Esophagus squamous epithelium (tissue), 5 donors: ENCODE measurements at regions not wholly inside any gene's neighbourhood (a gene's known extent, or its start where the extent isn't known, plus 50 kb on each side); places are given as distances from the start of the nearest gene placed in this dataset.

Experiments
- DNase-seq: peaks from one replicate; lab custom pipeline; 2025; lab: John Stamatoyannopoulos, UW
- H3K27ac ChIP-seq, 4 donors: fragments of 200-600 bp; sonication (generic); one replicate each; pipeline ENCODE4 v1.5.1; 2016 to 2019; ENCODE audit warnings: mild to moderate bottlenecking in 1 of 4
- H3K27me3 ChIP-seq, 4 donors: fragments of 200-600 bp; sonication (generic); 1 replicate in 3 of 4; 2 replicates in 1 of 4; pipeline versions ENCODE4 v1.5.1 to v1.6.0; 2017 to 2021; ENCODE audit warnings: antibody characterized with exemption in 1 of 4
- H3K36me3 ChIP-seq, 3 donors: fragments of 200-600 bp; sonication (generic); one replicate each; pipeline ENCODE4 v1.5.1; 2016 to 2019
- H3K4me1 ChIP-seq, 3 donors: fragments of 200-600 bp; sonication (generic); one replicate each; pipeline ENCODE4 v1.5.1; 2017 to 2019
- H3K4me3 ChIP-seq, 4 donors: fragments of 200-600 bp; sonication (generic); 1 replicate in 3 of 4; 2 replicates in 1 of 4; pipeline ENCODE4 v1.5.1; 2016 to 2019; ENCODE audit warnings: mild to moderate bottlenecking in 2 of 4, moderate library complexity in 1 of 4
- H3K9me3 ChIP-seq, 3 donors: fragments of 200-600 bp; sonication (generic); one replicate each; pipeline ENCODE4 v1.5.1; 2016 to 2019
- CTCF ChIP-seq, 6 experiments: fragments of 450-650 bp in 4 of 6; fragments of 200-600 bp in 2 of 6; sonication (generic) in 2 of 6; IDR thresholded peaks; one replicate each; pipeline ENCODE4 v1.5.1; 2016 to 2019; ENCODE audit warnings: antibody characterized with exemption in 6 of 6, mild to moderate bottlenecking in 4 of 6, moderate library complexity in 4 of 6
- POLR2A ChIP-seq, 4 donors: fragments of 450-650 bp; IDR thresholded peaks; one replicate each; pipeline ENCODE4 v1.6.1; 2017; ENCODE audit warnings: antibody characterized with exemption in 4 of 4, mild to moderate bottlenecking in 4 of 4, moderate library complexity in 3 of 4
- WGBS, 2 donors: methylation state at CpG; one replicate each; pipeline ENCODE4 v1.1.5; 2018; 5-methylcytosine and 5-hydroxymethylcytosine counted together
- intact Hi-C: fragments of 100-400 bp; cut with DNase I; formaldehyde crosslinking; loops from one replicate; pipeline ENCODE4 v1.15.0; 2022
- donor health status: DM: yes; HTN: yes; CAD: no.

GRCh38 chr12:27187697-27188096, 56.4 kb upstream of the STK38L start:
- Histone ChIP-seq H3K9me3 (no peaks in the 10 kb centered on the region), H3K36me3 (no peaks in the 10 kb centered on the region), H3K4me1 (peaks cover 7 to 28% (median 17%) of the 10 kb centered on the region in 3 donors), H3K27ac (peak overlapping the region in 1 of 4 donors; percentile 49), H3K27me3 (no peaks in the 10 kb centered on the region), H3K4me3 (no peak overlapping the region)
- TF ChIP-seq CTCF (IDR thresholded peaks at IDR 0.05) (no peak), POLR2A (IDR thresholded peaks at IDR 0.05) (no peak)
- intact Hi-C loops = no loop called here
- WGBS, 2 donors = 91% methylated on average over 7 of the region's 7 CpGs
- no peak for DNase-seq

- H3K27ac ChIP-seq = peak overlapping the region; percentile 8 to 83 (median 72)
- H3K27me3 ChIP-seq = no peaks in the 10 kb centered on the region
- H3K36me3 ChIP-seq = no peaks in the 10 kb centered on the region
- H3K9me3 ChIP-seq = no peaks in the 10 kb centered on the region
- TF ChIP-seq POLR2A (IDR thresholded peaks at IDR 0.05) (no peak), CTCF (IDR thresholded peaks at IDR 0.05) (no peak)
- H3K4me3 ChIP-seq = no peak overlapping the region
- H3K4me1 ChIP-seq = peaks cover 3 to 43% (median 15%) of the 10 kb centered on the region in 3 donors
- intact Hi-C loops = no loop called here
- DNase-seq = no peak
- WGBS, 2 donors = 43 to 54% methylated on average over 2 of the region's 2 CpGs
Observed at GRCh38 chr12:27190761-27191160, 53.3 kb upstream of the STK38L start.

DNA sequence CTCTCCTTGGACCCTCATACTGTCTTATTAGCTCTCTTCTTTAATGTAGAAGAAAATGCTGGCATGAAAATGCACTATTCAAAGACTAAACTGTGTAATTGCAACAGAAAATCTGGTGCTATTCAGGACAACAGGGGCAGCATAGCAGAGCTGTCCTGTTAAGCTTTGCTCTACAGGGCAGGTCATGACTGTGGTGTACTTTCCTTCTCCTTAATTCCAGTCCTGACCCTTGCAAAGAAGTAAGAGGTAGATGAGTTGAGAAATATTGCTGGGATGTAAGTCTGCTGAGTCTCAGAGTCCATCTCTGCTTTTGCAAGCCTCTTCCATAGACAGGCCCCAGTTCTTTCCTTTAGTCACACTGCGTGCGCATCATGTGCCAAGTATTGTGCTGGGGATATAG, 52.6 kb upstream of the STK38L start:
- no peaks in the 10 kb centered on the region for H3K27me3 ChIP-seq
- H3K36me3 ChIP-seq = no peaks in the 10 kb centered on the region
- DNase-seq = no peak
- 94 to 100% methylated on average over 2 of the region's 2 CpGs for WGBS, 2 donors
- H3K4me1 ChIP-seq = peaks cover 0 to 35% (median 7%) of the 10 kb centered on the region in 3 donors
- TF ChIP-seq CTCF (IDR thresholded peaks at IDR 0.05) (no peak), POLR2A (IDR thresholded peaks at IDR 0.05) (no peak)
- intact Hi-C loops = no loop called here
- H3K9me3 ChIP-seq = no peaks in the 10 kb centered on the region
- H3K4me3 ChIP-seq = no peak overlapping the region
- H3K27ac ChIP-seq = peak overlapping the region; percentile 8 to 83 (median 72)

GRCh38 chr12:27192118-27192802, 51.8 kb upstream of the STK38L start:
- Histone ChIP-seq H3K9me3 (no peaks in the 10 kb centered on the region), H3K4me3 (no peak overlapping the region), H3K4me1 (peaks cover 0 to 32% (median 7%) of the 10 kb centered on the region in 3 donors), H3K27ac (peak overlapping the region; percentile 7 to 83 (median 72)), H3K27me3 (no peaks in the 10 kb centered on the region), H3K36me3 (no peaks in the 10 kb centered on the region)
- intact Hi-C loops = no loop called here
- 89 to 90% methylated on average over 5 of the region's 5 CpGs for WGBS, 2 donors
- no peak for TF ChIP-seq POLR2A (IDR thresholded peaks at IDR 0.05)
- TF ChIP-seq CTCF (IDR thresholded peaks at IDR 0.05) = no peak
- DNase-seq = no peak

DNA sequence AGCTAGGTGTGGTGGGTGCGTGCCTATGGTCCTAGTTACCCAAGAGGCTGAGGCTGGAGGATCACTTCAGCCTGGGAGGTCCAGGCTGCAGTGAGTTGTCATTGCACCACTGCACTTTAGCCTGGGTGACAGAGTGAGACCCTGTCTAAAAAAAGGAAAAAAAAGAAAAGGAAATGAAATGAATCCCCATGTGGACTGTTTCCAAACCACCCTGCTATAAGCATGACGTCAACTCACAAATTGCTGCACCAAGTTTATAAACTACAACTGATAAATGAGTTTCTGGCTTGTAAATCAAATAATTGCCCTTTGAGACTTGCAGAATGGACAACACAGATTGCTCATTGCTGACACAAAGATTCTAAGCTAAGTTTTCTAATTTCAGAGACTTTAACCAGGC, 51.0 kb upstream of the STK38L start:
- H3K4me1 ChIP-seq = peaks cover 0 to 32% (median 7%) of the 10 kb centered on the region in 3 donors
- DNase-seq = no peak
- H3K4me3 ChIP-seq = no peak overlapping the region
- H3K36me3 ChIP-seq = no peaks in the 10 kb centered on the region
- no peaks in the 10 kb centered on the region for H3K9me3 ChIP-seq
- H3K27me3 ChIP-seq = no peaks in the 10 kb centered on the region
- 38 to 69% methylated on average over 2 of the region's 2 CpGs for WGBS, 2 donors
- intact Hi-C loops = no loop called here
- TF ChIP-seq CTCF (IDR thresholded peaks at IDR 0.05) (peak in 1 of 6 experiments; percentile 5), POLR2A (IDR thresholded peaks at IDR 0.05) (no peak)
- peak overlapping the region in 3 of 4 donors; percentile 71 to 83 (median 73) for H3K27ac ChIP-seq
